ENCODE measurements at regions not wholly inside any gene's neighbourhood (a gene's known extent, or its start where the extent isn't known, plus 50 kb on each side); places are given as distances from the start of the nearest gene placed in this dataset.

DNA sequence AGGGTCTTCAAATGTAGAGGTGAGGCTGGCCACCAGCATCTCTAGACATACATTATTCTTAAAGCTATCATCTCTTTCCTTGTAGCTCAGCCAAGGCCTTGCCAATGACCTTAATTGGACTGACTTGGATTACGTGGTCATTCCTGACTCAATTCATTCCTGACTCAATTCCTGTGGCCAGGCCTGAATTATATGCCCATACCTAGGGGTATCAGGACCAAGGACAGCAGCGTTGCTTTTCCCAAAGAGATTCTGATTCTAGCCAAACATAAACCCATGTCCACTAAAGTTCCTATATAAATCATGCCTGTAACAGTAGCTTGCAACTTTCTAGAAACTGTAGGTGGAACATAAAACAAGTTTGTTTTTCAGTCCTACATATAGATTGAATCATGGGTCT is 231.7 kb downstream of the ARL6IP6 start:
- TF ChIP-seq, protein P1, sequence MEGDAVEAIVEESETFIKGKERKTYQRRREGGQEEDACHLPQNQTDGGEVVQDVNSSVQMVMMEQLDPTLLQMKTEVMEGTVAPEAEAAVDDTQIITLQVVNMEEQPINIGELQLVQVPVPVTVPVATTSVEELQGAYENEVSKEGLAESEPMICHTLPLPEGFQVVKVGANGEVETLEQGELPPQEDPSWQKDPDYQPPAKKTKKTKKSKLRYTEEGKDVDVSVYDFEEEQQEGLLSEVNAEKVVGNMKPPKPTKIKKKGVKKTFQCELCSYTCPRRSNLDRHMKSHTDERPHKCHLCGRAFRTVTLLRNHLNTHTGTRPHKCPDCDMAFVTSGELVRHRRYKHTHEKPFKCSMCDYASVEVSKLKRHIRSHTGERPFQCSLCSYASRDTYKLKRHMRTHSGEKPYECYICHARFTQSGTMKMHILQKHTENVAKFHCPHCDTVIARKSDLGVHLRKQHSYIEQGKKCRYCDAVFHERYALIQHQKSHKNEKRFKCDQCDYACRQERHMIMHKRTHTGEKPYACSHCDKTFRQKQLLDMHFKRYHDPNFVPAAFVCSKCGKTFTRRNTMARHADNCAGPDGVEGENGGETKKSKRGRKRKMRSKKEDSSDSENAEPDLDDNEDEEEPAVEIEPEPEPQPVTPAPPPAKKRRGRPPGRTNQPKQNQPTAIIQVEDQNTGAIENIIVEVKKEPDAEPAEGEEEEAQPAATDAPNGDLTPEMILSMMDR (IDR thresholded peaks at IDR 0.05; ENCODE audit: control insufficient read depth, extremely low read depth, insufficient read depth) = no peak
- H3K4me3 ChIP-seq (ENCODE audit: low read depth, low read length) = no peak overlapping the region
- DNase-seq (ENCODE audit: low read depth) = no peak

DNA sequence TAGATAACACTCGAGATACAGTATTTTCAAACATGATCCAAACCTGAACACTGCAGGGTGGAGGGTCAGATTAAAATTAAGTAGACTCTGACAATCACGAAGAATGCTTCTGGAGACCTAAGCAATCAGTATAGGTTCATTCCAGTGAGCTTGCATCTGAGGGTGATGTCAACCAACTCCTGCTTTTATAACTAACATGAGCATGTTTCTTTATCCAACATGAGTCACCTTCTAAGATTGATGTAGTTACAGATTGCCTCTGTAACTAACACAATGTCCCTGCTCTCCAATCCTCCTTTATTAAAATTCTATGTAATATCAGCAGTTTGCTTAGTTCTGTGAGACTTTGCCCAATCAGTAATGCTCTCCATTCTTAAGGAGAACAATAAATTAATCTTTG is 225.7 kb downstream of the ARL6IP6 start:
- TF ChIP-seq, protein P1 (IDR thresholded peaks at IDR 0.05; ENCODE audit: control insufficient read depth, extremely low read depth, insufficient read depth) = no peak
- no peak overlapping the region for H3K4me3 ChIP-seq (ENCODE audit: low read depth, low read length)
- no peak for DNase-seq (ENCODE audit: low read depth)

DNA sequence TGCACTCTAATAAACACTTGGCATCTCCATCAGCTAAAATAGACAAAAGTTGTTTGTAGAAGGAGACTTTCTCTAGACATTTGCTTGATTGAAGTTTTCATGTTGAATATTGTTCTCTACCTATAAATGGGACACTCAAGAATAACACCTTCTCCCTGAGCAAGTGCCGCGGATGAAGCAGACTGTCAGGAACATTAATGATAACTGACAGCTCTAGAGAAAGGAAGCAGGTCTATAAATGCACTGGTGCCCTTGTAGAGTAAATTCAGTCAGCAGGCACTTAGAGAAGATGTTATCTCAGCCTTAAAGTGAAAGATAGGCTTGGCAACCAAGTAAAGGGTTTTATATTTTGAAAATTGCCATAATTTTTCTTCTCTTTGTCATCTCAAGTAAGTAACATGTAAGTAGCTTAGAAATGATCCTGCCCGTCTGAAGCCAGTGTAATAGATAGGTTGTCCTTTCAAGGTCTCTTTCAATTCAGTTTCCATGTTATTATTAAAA is 224.6 kb downstream of the ARL6IP6 start:
- H3K4me3 ChIP-seq (ENCODE audit: low read depth, low read length) = no peak overlapping the region
- TF ChIP-seq, protein P1 (IDR thresholded peaks at IDR 0.05; ENCODE audit: control insufficient read depth, extremely low read depth, insufficient read depth) = no peak
- no peak for DNase-seq (ENCODE audit: low read depth)

DNA sequence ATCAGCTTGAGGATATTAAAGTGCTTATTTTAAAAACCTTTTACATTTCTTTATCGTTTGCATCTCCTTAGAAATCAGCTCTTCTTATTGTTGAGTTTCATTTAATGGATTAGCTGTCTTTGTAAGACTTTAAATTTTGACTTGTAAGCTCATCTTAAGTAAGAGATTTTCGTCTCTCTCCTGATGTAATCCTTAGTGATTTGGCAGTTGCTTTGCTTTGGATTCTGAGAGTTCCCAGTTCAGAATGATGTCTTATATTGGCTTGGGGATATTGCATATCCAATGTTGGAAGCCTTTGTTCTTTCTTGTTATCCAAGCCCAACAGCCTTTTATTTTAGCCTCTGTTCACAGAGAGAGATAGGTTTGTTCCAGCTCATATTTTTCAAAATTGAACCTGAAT is 212.1 kb downstream of the ARL6IP6 start:
- no peak overlapping the region for H3K4me3 ChIP-seq (ENCODE audit: low read depth, low read length)
- TF ChIP-seq, protein P1 (IDR thresholded peaks at IDR 0.05; ENCODE audit: control insufficient read depth, extremely low read depth, insufficient read depth) = no peak
- DNase-seq (ENCODE audit: low read depth) = no peak

DNA sequence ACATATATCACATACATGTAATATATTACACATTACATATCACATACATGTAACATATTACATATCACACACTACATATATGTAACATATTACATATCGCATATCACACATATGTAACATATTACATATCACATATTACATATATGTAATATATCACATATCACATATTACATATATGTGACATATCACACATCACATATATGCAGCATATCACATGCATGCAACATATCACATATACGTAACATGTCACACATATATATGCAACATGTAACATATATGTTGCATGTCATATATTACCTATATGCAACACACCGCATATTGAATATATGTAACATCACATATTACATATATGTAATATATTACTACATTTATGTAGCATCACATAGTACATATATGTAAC is 211.2 kb downstream of the ARL6IP6 start:
- TF ChIP-seq, protein P1 (IDR thresholded peaks at IDR 0.05; ENCODE audit: control insufficient read depth, extremely low read depth, insufficient read depth) = no peak
- H3K4me3 ChIP-seq (ENCODE audit: low read depth, low read length) = no peak overlapping the region
- DNase-seq (ENCODE audit: low read depth) = no peak

DNA sequence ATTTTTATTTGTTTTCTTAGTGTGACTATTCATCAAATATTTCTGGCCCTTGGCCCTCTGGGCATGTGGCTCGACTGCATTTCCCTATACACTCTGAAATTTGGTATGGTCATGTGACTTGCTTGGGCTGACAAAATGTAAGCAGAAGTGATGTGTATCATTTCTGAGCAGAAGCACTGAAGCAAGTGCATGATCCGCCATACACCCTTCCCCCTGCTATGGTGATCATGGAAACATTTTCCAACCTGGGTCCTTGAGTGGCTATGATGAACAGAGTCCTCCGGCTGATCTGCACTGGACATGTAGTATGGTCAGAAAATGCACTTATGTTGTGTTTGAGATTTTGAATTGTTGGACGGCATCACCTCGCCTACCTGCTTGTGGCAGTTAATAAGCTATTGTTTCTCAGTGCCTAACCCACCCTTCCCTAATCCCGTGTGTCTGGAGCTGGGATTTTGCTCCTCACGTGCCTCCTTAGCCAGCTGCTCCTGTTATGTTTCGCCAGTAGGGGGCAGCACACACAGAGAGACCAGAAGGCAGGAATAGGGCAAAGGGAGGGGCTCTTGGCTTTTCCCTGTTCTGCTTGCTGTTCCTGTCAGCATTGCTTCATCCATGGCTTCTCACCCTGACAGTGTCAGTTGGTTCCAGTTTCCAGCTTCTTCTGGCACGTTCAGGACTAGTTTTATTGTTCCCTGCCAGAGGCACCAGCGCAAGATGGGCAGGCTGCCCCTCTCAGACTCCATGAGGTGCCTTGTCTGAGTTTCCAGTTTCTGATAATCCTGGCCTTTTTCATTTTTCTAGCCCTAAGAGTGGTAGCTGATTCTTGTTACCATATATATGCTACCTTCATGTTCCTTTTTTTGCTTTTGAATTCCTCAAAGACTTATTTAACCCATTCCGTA is 207.4 kb downstream of the ARL6IP6 start:
- H3K4me3 ChIP-seq (ENCODE audit: low read depth, low read length) = no peak overlapping the region
- peak; percentile 22 for DNase-seq (ENCODE audit: low read depth)
- TF ChIP-seq, protein P1 (IDR thresholded peaks at IDR 0.05; ENCODE audit: control insufficient read depth, extremely low read depth, insufficient read depth) = peak; percentile 87
